Trophoblast cell (in vitro differentiated cells and primary cell): ENCODE measurements at regions not wholly inside any gene's neighbourhood (a gene's known extent, or its start where the extent isn't known, plus 50 kb on each side); places are given as distances from the start of the nearest gene placed in this dataset.

Source experiments
- DNase-seq, 2 donors: peaks; one replicate each; pipeline ENCODE4 v3.0.0-alpha.2; 2016
- H2AFZ ChIP-seq: 2 replicates; pipeline ENCODE4 v1.6.1; 2013; ENCODE audit warnings: low read length, moderate library complexity, mild to moderate bottlenecking; ENCODE audit not compliant: insufficient read depth, poor library complexity
- H2AK5ac ChIP-seq: 2 replicates; pipeline ENCODE4 v1.6.1; 2013; ENCODE audit warnings: mild to moderate bottlenecking, low read length
- H2BK120ac ChIP-seq: 2 replicates; pipeline ENCODE4 v1.6.1; 2013; ENCODE audit warnings: low read length, mild to moderate bottlenecking, moderate library complexity; ENCODE audit not compliant: insufficient read depth, poor library complexity
- H2BK12ac ChIP-seq: 2 replicates; pipeline ENCODE4 v1.6.1; 2013; ENCODE audit warnings: mild to moderate bottlenecking, low read length, moderate library complexity
- H2BK5ac ChIP-seq: 2 replicates; pipeline ENCODE4 v1.6.1; 2013; ENCODE audit warnings: low read length, low read depth, moderate library complexity, mild to moderate bottlenecking; ENCODE audit not compliant: poor library complexity
- H3K14ac ChIP-seq: 2 replicates; pipeline ENCODE4 v1.6.1; 2013; ENCODE audit warnings: mild to moderate bottlenecking, low read length
- H3K18ac ChIP-seq: 2 replicates; pipeline ENCODE4 v1.6.1; 2013; ENCODE audit warnings: mild to moderate bottlenecking, low read length
- H3K23ac ChIP-seq: 2 replicates; pipeline ENCODE4 v1.6.1; 2013; ENCODE audit warnings: low read length
- H3K27ac ChIP-seq: 2 replicates; pipeline ENCODE4 v1.5.1; 2013; ENCODE audit warnings: low read depth, mild to moderate bottlenecking, inconsistent platforms, low read length, moderate library complexity
- H3K27me3 ChIP-seq: 2 replicates; pipeline ENCODE4 v1.6.1; 2013; ENCODE audit warnings: inconsistent platforms, mild to moderate bottlenecking, low read length, moderate library complexity; ENCODE audit not compliant: insufficient read depth
- H3K36me3 ChIP-seq, 2 experiments: 1 replicate in 1 of 2; 2 replicates in 1 of 2; pipeline ENCODE4 v1.6.1; 2013; ENCODE audit warnings: low read length in 2 of 2, mild to moderate bottlenecking in 2 of 2, moderate library complexity in 1 of 2; ENCODE audit not compliant: insufficient read depth in 2 of 2, control insufficient read depth in 1 of 2
- H3K4ac ChIP-seq: 2 replicates; pipeline ENCODE4 v1.6.1; 2013; ENCODE audit warnings: low read depth, mild to moderate bottlenecking, low read length, moderate library complexity
- H3K4me1 ChIP-seq, 2 experiments: 1 replicate in 1 of 2; 2 replicates in 1 of 2; pipeline ENCODE4 v1.6.1; 2013; ENCODE audit warnings: low read length in 2 of 2, mild to moderate bottlenecking in 2 of 2, moderate library complexity in 1 of 2; ENCODE audit not compliant: insufficient read depth in 2 of 2, control insufficient read depth in 1 of 2
- H3K4me2 ChIP-seq: 2 replicates; pipeline ENCODE4 v1.6.1; 2013; ENCODE audit warnings: inconsistent platforms, mild to moderate bottlenecking, low read length, moderate library complexity
- H3K4me3 ChIP-seq: 2 replicates; pipeline ENCODE4 v1.5.1; 2013; ENCODE audit warnings: mild to moderate bottlenecking, low read depth, low read length, inconsistent platforms
- H3K79me1 ChIP-seq: one replicate; pipeline ENCODE4 v1.6.1; 2013; ENCODE audit warnings: low read length
- H3K79me2 ChIP-seq: 2 replicates; pipeline ENCODE4 v1.6.1; 2013; ENCODE audit warnings: low read length, mild to moderate bottlenecking; ENCODE audit not compliant: control insufficient read depth, insufficient read depth, poor library complexity
- H3K9ac ChIP-seq: 2 replicates; pipeline ENCODE4 v1.6.1; 2013; ENCODE audit warnings: mild to moderate bottlenecking, low read length
- H3K9me3 ChIP-seq: 2 replicates; pipeline ENCODE4 v1.6.1; 2013; ENCODE audit warnings: low read depth, mild to moderate bottlenecking, control low read depth, inconsistent platforms, low read length; ENCODE audit not compliant: insufficient read depth
- H4K12ac ChIP-seq: 2 replicates; pipeline ENCODE4 v1.6.1; 2013; ENCODE audit warnings: low read depth, mild to moderate bottlenecking, low read length, moderate library complexity
- H4K8ac ChIP-seq: 2 replicates; pipeline ENCODE4 v1.6.1; 2013; ENCODE audit warnings: low read depth, mild to moderate bottlenecking, low read length, moderate library complexity
- H4K91ac ChIP-seq: one replicate; pipeline ENCODE4 v1.6.1; 2013; ENCODE audit warnings: low read depth, mild to moderate bottlenecking, low read length, moderate library complexity
- WGBS: extraction: QIAGEN DNeasy Blood & Tissue Kit; methylation state at CpG from one replicate; pipeline ENCODE4 v1.1.7; 2013; ENCODE audit warnings: missing lambda C conversion rate; ENCODE audit not compliant: insufficient read length, insufficient coverage; ENCODE audit errors: extremely low coverage; 5-methylcytosine and 5-hydroxymethylcytosine counted together

GRCh38 chr9:10806868-10807267 lies 194.1 kb upstream of the PTPRD start:
- Histone ChIP-seq H3K9me3 (no peaks in the 10 kb centered on the region), H3K14ac (no peak overlapping the region), H3K4me3 (no peak overlapping the region), H2BK12ac (no peak overlapping the region), H3K9ac (no peak overlapping the region), H3K79me1 (no peaks in the 10 kb centered on the region), H3K27ac (no peak overlapping the region), H3K23ac (no peak overlapping the region), H4K8ac (no peak overlapping the region), H3K36me3 (no peaks in the 10 kb centered on the region), H2AFZ (no peak overlapping the region), H4K12ac (no peak overlapping the region), H3K79me2 (no peaks in the 10 kb centered on the region), H3K27me3 (no peaks in the 10 kb centered on the region), H3K4me2 (no peak overlapping the region), H3K4me1 (no peaks in the 10 kb centered on the region), H2BK5ac (no peak overlapping the region), H2BK120ac (no peak overlapping the region), H3K4ac (no peak overlapping the region), H4K91ac (no peak overlapping the region), H2AK5ac (no peak overlapping the region), H3K18ac (no peak overlapping the region)
- DNase-seq = no peak
- WGBS = no CpG with 5 or more reads among the region's 3 CpGs

GRCh38 chr9:10818206-10818605 lies 205.4 kb upstream of the PTPRD start:
- no peaks in the 10 kb centered on the region for H3K4me1 ChIP-seq
- H2BK120ac ChIP-seq = no peak overlapping the region
- no peak overlapping the region for H3K27ac ChIP-seq
- no peak overlapping the region for H2BK5ac ChIP-seq
- no peak overlapping the region for H3K4me3 ChIP-seq
- no peak overlapping the region for H2AK5ac ChIP-seq
- no peak overlapping the region for H3K4ac ChIP-seq
- H3K14ac ChIP-seq = no peak overlapping the region
- no peak overlapping the region for H4K8ac ChIP-seq
- H3K9me3 ChIP-seq = no peaks in the 10 kb centered on the region
- no peak overlapping the region for H3K9ac ChIP-seq
- H3K79me1 ChIP-seq = no peaks in the 10 kb centered on the region
- H4K12ac ChIP-seq = no peak overlapping the region
- DNase-seq = no peak
- no peak overlapping the region for H3K4me2 ChIP-seq
- no peaks in the 10 kb centered on the region for H3K27me3 ChIP-seq
- no peaks in the 10 kb centered on the region for H3K36me3 ChIP-seq
- WGBS = no CpG with 5 or more reads among the region's 1 CpG
- H2BK12ac ChIP-seq = no peak overlapping the region
- no peak overlapping the region for H3K18ac ChIP-seq
- H3K23ac ChIP-seq = no peak overlapping the region
- H4K91ac ChIP-seq = no peak overlapping the region
- no peak overlapping the region for H2AFZ ChIP-seq
- no peaks in the 10 kb centered on the region for H3K79me2 ChIP-seq

DNA sequence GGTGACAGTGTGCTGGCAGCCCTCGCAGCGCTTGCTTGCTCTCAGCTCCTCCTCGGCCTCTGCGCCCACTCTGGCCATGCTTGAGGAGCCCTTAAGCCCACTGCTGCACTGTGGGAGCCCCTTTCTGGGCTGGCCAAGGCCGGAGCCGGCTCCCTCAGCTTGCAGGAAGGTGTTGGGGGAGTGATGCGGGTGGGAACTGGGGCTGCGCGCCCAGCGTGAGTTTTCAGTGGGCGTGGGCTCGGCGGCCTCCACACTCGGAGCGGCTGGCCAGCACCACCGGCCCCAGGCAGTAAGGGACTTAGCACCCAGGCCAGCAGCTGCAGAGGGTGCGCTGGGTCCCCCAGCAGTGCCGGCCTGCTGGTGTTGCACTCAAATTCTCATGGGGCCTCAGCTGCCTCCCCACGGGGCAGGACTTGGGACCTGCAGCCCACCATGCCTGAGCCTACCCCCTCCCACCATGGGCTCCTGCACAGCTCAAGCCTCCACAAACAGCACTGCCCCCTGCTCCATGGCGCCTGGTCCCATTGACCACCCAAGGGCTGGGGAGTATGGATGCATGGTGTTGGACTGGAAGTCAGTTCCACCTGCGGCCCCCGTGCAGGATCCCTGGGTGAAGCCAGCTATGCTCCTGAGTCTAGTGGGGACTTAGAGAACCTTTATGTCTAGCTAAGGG lies 223.1 kb upstream of the PTPRD start:
- Histone ChIP-seq H4K8ac (no peak overlapping the region), H4K12ac (no peak overlapping the region), H3K23ac (no peak overlapping the region), H3K9ac (no peak overlapping the region), H2BK12ac (no peak overlapping the region), H3K27ac (no peak overlapping the region), H3K36me3 (no peaks in the 10 kb centered on the region), H3K27me3 (no peaks in the 10 kb centered on the region), H3K9me3 (peaks cover 3% of the 10 kb centered on the region), H3K79me1 (no peaks in the 10 kb centered on the region), H3K79me2 (no peaks in the 10 kb centered on the region), H3K4me2 (no peak overlapping the region), H2AFZ (no peak overlapping the region), H3K4me3 (no peak overlapping the region), H3K4ac (no peak overlapping the region), H3K18ac (no peak overlapping the region), H2AK5ac (no peak overlapping the region), H3K14ac (no peak overlapping the region), H2BK120ac (no peak overlapping the region), H3K4me1 (no peaks in the 10 kb centered on the region), H2BK5ac (no peak overlapping the region), H4K91ac (no peak overlapping the region)
- WGBS = no CpG with 5 or more reads among the region's 22 CpGs
- DNase-seq = no peak

DNA sequence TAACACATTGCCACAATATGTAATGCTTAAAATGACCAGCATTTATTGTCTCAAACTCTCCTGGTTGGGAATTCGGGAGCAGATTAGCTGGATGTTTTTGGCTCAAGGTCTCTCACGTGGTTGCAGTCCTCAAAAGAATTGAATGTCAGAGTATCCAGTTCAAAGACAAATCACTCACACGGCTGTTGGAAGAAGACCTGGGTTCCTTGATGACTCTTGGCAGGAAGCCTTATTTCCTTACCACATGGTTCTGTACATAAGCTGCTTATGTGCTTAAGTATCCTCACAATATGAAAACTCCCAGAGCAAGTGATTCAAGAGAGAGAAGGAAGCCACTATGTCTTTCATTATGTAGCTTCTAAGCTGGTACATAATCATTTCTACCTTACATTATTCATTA lies 230.3 kb upstream of the PTPRD start:
- no peak overlapping the region for H2AFZ ChIP-seq
- H3K9ac ChIP-seq = no peak overlapping the region
- H2BK120ac ChIP-seq = no peak overlapping the region
- no peak overlapping the region for H3K18ac ChIP-seq
- DNase-seq = no peak
- no peak overlapping the region for H4K12ac ChIP-seq
- H3K4ac ChIP-seq = no peak overlapping the region
- H3K4me1 ChIP-seq = no peaks in the 10 kb centered on the region
- no peaks in the 10 kb centered on the region for H3K36me3 ChIP-seq
- H2AK5ac ChIP-seq = no peak overlapping the region
- H2BK5ac ChIP-seq = no peak overlapping the region
- no peak overlapping the region for H4K8ac ChIP-seq
- H2BK12ac ChIP-seq = no peak overlapping the region
- no peaks in the 10 kb centered on the region for H3K79me2 ChIP-seq
- no peak overlapping the region for H3K23ac ChIP-seq
- no peaks in the 10 kb centered on the region for H3K27me3 ChIP-seq
- no peaks in the 10 kb centered on the region for H3K9me3 ChIP-seq
- H3K79me1 ChIP-seq = no peaks in the 10 kb centered on the region
- no CpG with 5 or more reads among the region's 3 CpGs for WGBS
- H3K14ac ChIP-seq = no peak overlapping the region
- no peak overlapping the region for H4K91ac ChIP-seq
- no peak overlapping the region for H3K4me3 ChIP-seq
- no peak overlapping the region for H3K4me2 ChIP-seq
- H3K27ac ChIP-seq = no peak overlapping the region
